GM06990 (cell line): ENCODE measurements at regions not wholly inside any gene's neighbourhood (a gene's known extent, or its start where the extent isn't known, plus 50 kb on each side); places are given as distances from the start of the nearest gene placed in this dataset.

Experiments used
- DNase-seq: peaks from one replicate; pipeline ENCODE4 v3.0.0-alpha.2; 2011; ENCODE audit not compliant: insufficient read length; ENCODE audit errors: extremely low read depth
- H3K27me3 ChIP-seq: replicated peaks from 2 replicates; pipeline ENCODE4 v1.6.0; 2011; ENCODE audit warnings: low read length; ENCODE audit not compliant: control insufficient read depth, insufficient read depth
- H3K36me3 ChIP-seq: 2 replicates; pipeline ENCODE4 v1.5.1; 2011; ENCODE audit warnings: low read length; ENCODE audit not compliant: control insufficient read depth, insufficient read depth
- H3K4me3 ChIP-seq: replicated peaks from 2 replicates; pipeline ENCODE4 v1.5.1; 2011; ENCODE audit warnings: low read depth, mild to moderate bottlenecking, control low read depth, low read length
- CTCF ChIP-seq: IDR thresholded peaks from 2 replicates; pipeline ENCODE4 v1.5.1; 2011; ENCODE audit warnings: low read length, control low read depth, mild to moderate bottlenecking, inconsistent platforms; ENCODE audit not compliant: insufficient read depth, poor library complexity, severe bottlenecking

- no peaks in the 10 kb centered on the region for H3K27me3 ChIP-seq
- H3K4me3 ChIP-seq = no peak overlapping the region
- H3K36me3 ChIP-seq = no peaks in the 10 kb centered on the region
- no peak for DNase-seq
- no peak for TF ChIP-seq CTCF
Observed at GRCh38 chr2:17322461-17322860, 195.8 kb downstream of the RAD51AP2 start.

- no peak overlapping the region for H3K4me3 ChIP-seq
- no peaks in the 10 kb centered on the region for H3K27me3 ChIP-seq
- TF ChIP-seq CTCF = no peak
- no peak for DNase-seq
- no peaks in the 10 kb centered on the region for H3K36me3 ChIP-seq
Observed at GRCh38 chr2:17319090-17319489, 199.2 kb downstream of the RAD51AP2 start.

GRCh38 chr2:17318013-17318412 lies 200.2 kb downstream of the RAD51AP2 start:
- no peak for DNase-seq
- TF ChIP-seq CTCF = no peak
- H3K36me3 ChIP-seq = no peaks in the 10 kb centered on the region
- no peaks in the 10 kb centered on the region for H3K27me3 ChIP-seq
- no peak overlapping the region for H3K4me3 ChIP-seq

GRCh38 chr2:17317439-17317976 lies 200.7 kb downstream of the RAD51AP2 start:
- H3K4me3 ChIP-seq = no peak overlapping the region
- TF ChIP-seq CTCF = no peak
- H3K27me3 ChIP-seq = no peaks in the 10 kb centered on the region
- no peaks in the 10 kb centered on the region for H3K36me3 ChIP-seq
- no peak for DNase-seq

- Histone ChIP-seq H3K36me3 (no peaks in the 10 kb centered on the region), H3K27me3 (no peaks in the 10 kb centered on the region), H3K4me3 (no peak overlapping the region)
- DNase-seq = no peak
- no peak for TF ChIP-seq CTCF
Observed at GRCh38 chr2:17313261-17313660, 205.0 kb downstream of the RAD51AP2 start.
